MM.1S (cell line): ENCODE measurements at regions not wholly inside any gene's neighbourhood (a gene's known extent, or its start where the extent isn't known, plus 50 kb on each side); places are given as distances from the start of the nearest gene placed in this dataset.

Source experiments
- EZH2 ChIP-seq: fragments of 300-600 bp; sonication (generic); optimal IDR thresholded peaks from 2 replicates; pipeline ENCODE3; 2017; ENCODE audit warnings: low read depth, mild to moderate bottlenecking, antibody characterized with exemption, low read length, mixed read lengths
- TF ChIP-seq, protein P1 (sequence below): fragments of 300-600 bp; sonication (generic); IDR thresholded peaks from 2 replicates; pipeline ENCODE4 v1.5.1; 2016; ENCODE audit warnings: antibody characterized with exemption, low read length, mixed read lengths

DNA sequence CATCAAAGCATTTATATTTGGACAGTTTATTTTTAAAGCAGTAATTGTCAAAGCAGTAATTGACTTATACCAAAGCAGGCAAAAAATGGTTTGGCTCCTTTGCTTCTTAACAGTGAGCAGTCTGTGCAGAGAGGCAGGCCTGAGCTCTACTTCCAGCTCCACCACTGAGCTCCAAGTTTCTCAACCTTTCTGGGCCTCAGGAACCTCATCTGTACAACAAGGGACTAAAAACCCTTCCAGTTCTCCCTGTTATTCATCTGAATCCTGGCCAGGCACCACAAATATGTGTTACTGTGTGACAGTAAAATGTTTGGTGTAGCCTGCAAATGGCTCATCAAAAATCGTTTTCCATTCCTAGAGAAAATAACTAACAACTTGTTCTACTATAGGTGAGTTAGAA lies 88.7 kb upstream of the TTC29 start:
- TF ChIP-seq, protein P1, sequence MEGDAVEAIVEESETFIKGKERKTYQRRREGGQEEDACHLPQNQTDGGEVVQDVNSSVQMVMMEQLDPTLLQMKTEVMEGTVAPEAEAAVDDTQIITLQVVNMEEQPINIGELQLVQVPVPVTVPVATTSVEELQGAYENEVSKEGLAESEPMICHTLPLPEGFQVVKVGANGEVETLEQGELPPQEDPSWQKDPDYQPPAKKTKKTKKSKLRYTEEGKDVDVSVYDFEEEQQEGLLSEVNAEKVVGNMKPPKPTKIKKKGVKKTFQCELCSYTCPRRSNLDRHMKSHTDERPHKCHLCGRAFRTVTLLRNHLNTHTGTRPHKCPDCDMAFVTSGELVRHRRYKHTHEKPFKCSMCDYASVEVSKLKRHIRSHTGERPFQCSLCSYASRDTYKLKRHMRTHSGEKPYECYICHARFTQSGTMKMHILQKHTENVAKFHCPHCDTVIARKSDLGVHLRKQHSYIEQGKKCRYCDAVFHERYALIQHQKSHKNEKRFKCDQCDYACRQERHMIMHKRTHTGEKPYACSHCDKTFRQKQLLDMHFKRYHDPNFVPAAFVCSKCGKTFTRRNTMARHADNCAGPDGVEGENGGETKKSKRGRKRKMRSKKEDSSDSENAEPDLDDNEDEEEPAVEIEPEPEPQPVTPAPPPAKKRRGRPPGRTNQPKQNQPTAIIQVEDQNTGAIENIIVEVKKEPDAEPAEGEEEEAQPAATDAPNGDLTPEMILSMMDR, result no peak
- TF ChIP-seq EZH2, result no peak
